Calu3 (cell line): ENCODE measurements at regions not wholly inside any gene's neighbourhood (a gene's known extent, or its start where the extent isn't known, plus 50 kb on each side); places are given as distances from the start of the nearest gene placed in this dataset.

Experiments
- BruUV-seq: library from RNA; stranded (reverse); fragments of 400-500 nt; replicated peaks from 2 replicates; lab custom pipeline; 2021; lab: Mats Ljungman, UMichigan
- CTCF ChIA-PET: fragments of 300-600 bp; sonication (Branson Sonifier 250); formaldehyde crosslinking; loops from one replicate; lab custom pipeline; 2022; ENCODE audit warnings: antibody characterized with exemption; lab: Charles Lee
- DNase-seq: peaks from one replicate; pipeline ENCODE4 v3.0.0; 2022
- H3K27ac Mint-ChIP-seq: one replicate; pipeline ENCODE4 v1.8.0; 2022; ENCODE audit warnings: mixed read lengths; ENCODE audit not compliant: unreplicated experiment
- H3K27me3 Mint-ChIP-seq: one replicate; pipeline ENCODE4 v1.8.0; 2022; ENCODE audit warnings: mixed read lengths; ENCODE audit not compliant: unreplicated experiment
- H3K36me3 Mint-ChIP-seq: one replicate; pipeline ENCODE4 v1.8.0; 2022; ENCODE audit warnings: mild to moderate bottlenecking, moderate library complexity, mixed read lengths; ENCODE audit not compliant: insufficient read depth, unreplicated experiment
- H3K4me1 Mint-ChIP-seq: one replicate; pipeline ENCODE4 v1.8.0; 2022; ENCODE audit warnings: mild to moderate bottlenecking, low read depth, mixed read lengths; ENCODE audit not compliant: unreplicated experiment
- H3K4me3 Mint-ChIP-seq: one replicate; pipeline ENCODE4 v1.8.0; 2022; ENCODE audit warnings: mild to moderate bottlenecking, low read depth, moderate library complexity, mixed read lengths; ENCODE audit not compliant: unreplicated experiment
- H3K9me3 Mint-ChIP-seq: one replicate; pipeline ENCODE4 v1.8.0; 2022; ENCODE audit warnings: low read depth, mixed read lengths; ENCODE audit not compliant: unreplicated experiment
- CTCF ChIP-seq: fragments of 200-600 bp; IDR thresholded peaks from one replicate; pipeline ENCODE4 v1.8.0; 2022; ENCODE audit warnings: antibody characterized with exemption; ENCODE audit not compliant: unreplicated experiment
- intact Hi-C: fragments of 100-400 bp; cut with micrococcal nuclease; formaldehyde crosslinking; loops from one replicate; pipeline ENCODE4 v1.10.0; 2022; ENCODE audit not compliant: unreplicated experiment

GRCh38 chr7:18081617-18082016 is 54.0 kb upstream of the PRPS1L1 start:
- Mint-ChIP-seq H3K4me1 (peaks cover 13% of the 10 kb centered on the region), H3K36me3 (peaks cover 10% of the 10 kb centered on the region), H3K27ac (no peak overlapping the region), H3K4me3 (no peak overlapping the region), H3K27me3 (no peaks in the 10 kb centered on the region), H3K9me3 (peaks cover 3% of the 10 kb centered on the region)
- intact Hi-C loops, result no loop called here
- CTCF ChIA-PET, result interaction anchor here (1.2 kb wide), 1 partner anchor 41 kb away, joined by 3 read pairs; no protein-coding TSS in a partner anchor
- DNase-seq, result no peak
- no peak for TF ChIP-seq CTCF
- BruUV-seq, result no TSS peak

- no peak overlapping the region for H3K4me3 Mint-ChIP-seq
- TF ChIP-seq CTCF, result no peak
- H3K27ac Mint-ChIP-seq, result no peak overlapping the region
- DNase-seq, result no peak
- BruUV-seq, result no TSS peak
- peaks cover 16% of the 10 kb centered on the region for H3K36me3 Mint-ChIP-seq
- H3K27me3 Mint-ChIP-seq, result no peaks in the 10 kb centered on the region
- H3K4me1 Mint-ChIP-seq, result peaks cover 13% of the 10 kb centered on the region
- intact Hi-C loops, result no loop called here
- CTCF ChIA-PET, result no interaction called here
- peaks cover 3% of the 10 kb centered on the region for H3K9me3 Mint-ChIP-seq
Observed at GRCh38 chr7:18082169-18082568, 54.5 kb upstream of the PRPS1L1 start.

GRCh38 chr7:18086165-18087025 is 58.7 kb upstream of the PRPS1L1 start:
- H3K27ac Mint-ChIP-seq, result peak overlapping the region; percentile 74
- DNase-seq, result peak; percentile 73
- H3K27me3 Mint-ChIP-seq, result no peaks in the 10 kb centered on the region
- no TSS peak for BruUV-seq
- H3K36me3 Mint-ChIP-seq, result peaks cover 24% of the 10 kb centered on the region
- intact Hi-C loops, result loop anchor here (5.0 kb wide), 2 partner anchors 74 to 91 kb away; no protein-coding TSS in a partner anchor
- peak overlapping the region; percentile 97 for H3K4me3 Mint-ChIP-seq
- H3K9me3 Mint-ChIP-seq, result peaks cover 3% of the 10 kb centered on the region
- TF ChIP-seq CTCF, result peak; percentile 44
- H3K4me1 Mint-ChIP-seq, result peaks cover 30% of the 10 kb centered on the region
- CTCF ChIA-PET, result interaction anchor here (1.0 to 1.3 kb wide), 4 partner anchors 22 to 90 kb away, joined by 3 to 5 read pairs (median 4); no protein-coding TSS in a partner anchor

GRCh38 chr7:18087026-18087686 is 59.5 kb upstream of the PRPS1L1 start:
- intact Hi-C loops, result loop anchor here (5.0 kb wide), 2 partner anchors 75 to 90 kb away; no protein-coding TSS in a partner anchor

More at GRCh38 chr7:18087026-18087686, 59.5 kb upstream of the PRPS1L1 start:
- no peaks in the 10 kb centered on the region for H3K9me3 Mint-ChIP-seq
- TF ChIP-seq CTCF, result no peak
- H3K27ac Mint-ChIP-seq, result peak overlapping the region; percentile 71
- H3K27me3 Mint-ChIP-seq, result no peaks in the 10 kb centered on the region
- peaks cover 30% of the 10 kb centered on the region for H3K4me1 Mint-ChIP-seq
- H3K4me3 Mint-ChIP-seq, result peak overlapping the region; percentile 97
- peaks cover 24% of the 10 kb centered on the region for H3K36me3 Mint-ChIP-seq
- BruUV-seq, result no TSS peak
- DNase-seq, result no peak
- CTCF ChIA-PET, result interaction anchor here (0.8 to 1.1 kb wide), 4 partner anchors 23 to 150 kb away, joined by 3 read pairs; no protein-coding TSS in a partner anchor
